ENCODE measurements at regions not wholly inside any gene's neighbourhood (a gene's known extent, or its start where the extent isn't known, plus 50 kb on each side); places are given as distances from the start of the nearest gene placed in this dataset.
"Not testable (repeated sequence)": the region's sequence is repeated elsewhere in the genome, so short reads cannot be mapped to it uniquely, and the experiment has no call there.

DNA sequence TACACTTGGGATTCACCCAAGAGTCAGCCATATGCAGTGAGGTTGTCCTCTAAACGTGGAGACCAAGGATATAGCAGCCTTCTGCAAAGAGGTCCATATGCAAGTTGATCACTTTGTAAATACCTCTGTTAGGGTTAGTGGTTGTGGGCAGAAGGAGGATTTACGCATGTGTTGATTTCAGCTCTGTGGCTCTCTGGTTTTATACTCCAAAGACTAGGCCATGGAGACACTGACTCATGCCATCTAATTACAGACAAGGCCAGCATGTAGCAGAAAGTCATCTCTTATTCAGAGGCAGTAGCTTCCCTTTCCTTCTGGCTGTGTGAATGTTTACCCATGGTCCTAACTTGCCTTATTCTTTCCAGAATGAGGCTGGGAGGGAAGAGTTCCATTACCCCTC is 140.9 kb upstream of the GOLGA6L4 start:
- CTCF ChIA-PET; H3K4me1 Mint-ChIP-seq; H3K27me3 Mint-ChIP-seq (ENCODE audit: low read depth); H3K27ac Mint-ChIP-seq; DNase-seq (ENCODE audit: low spot score); POLR2A ChIA-PET; H3K4me3 Mint-ChIP-seq; H3K36me3 Mint-ChIP-seq; H3K9me3 Mint-ChIP-seq; ATAC-seq: not testable (repeated sequence)

DNA sequence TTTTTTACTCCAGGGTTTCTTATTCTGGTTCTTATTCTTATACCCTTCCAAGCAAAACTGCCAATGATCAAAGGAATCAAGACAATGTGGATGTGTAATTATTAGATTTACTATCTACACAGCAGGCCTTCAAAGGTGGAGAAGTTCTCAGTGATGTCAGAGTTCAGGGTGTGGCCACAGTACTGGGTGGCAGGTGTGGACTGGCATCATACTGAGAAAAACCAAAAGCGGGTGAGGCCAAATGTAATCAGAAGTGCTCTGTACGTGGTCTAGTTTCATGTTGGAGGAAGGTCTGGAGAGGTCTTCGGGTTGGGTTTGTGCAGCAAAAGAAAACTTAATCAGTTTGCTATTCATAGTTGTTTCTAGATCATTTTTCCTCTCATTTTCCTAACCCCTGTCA is 138.5 kb upstream of the GOLGA6L4 start:
- CTCF ChIA-PET; H3K9me3 Mint-ChIP-seq; H3K27me3 Mint-ChIP-seq (ENCODE audit: low read depth); H3K36me3 Mint-ChIP-seq; H3K4me3 Mint-ChIP-seq; DNase-seq (ENCODE audit: low spot score); ATAC-seq; H3K4me1 Mint-ChIP-seq; H3K27ac Mint-ChIP-seq; POLR2A ChIA-PET: not testable (repeated sequence)

DNA sequence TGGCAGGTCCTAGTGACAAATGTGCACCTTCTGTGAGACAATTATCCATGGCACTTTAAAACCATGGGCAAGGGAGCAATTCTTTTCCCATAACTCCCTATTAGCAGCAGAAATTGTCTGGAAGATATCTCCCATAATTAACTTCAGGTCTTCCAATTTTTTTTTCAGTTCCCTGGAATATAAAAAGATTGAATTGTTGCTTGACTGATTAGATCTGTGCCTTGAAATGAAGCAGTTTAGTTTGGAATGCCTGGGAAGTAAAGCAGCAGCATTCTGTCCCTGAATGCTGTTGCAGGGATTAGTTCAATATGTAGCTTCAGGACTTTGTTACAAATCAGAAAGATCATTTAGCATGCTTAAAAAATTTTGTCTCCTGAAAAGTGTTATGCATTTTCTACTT is 137.0 kb upstream of the GOLGA6L4 start:
- DNase-seq (ENCODE audit: low spot score) (no peak), ATAC-seq (no peak)
- H3K27me3 Mint-ChIP-seq (ENCODE audit: low read depth) = peaks cover 5% of the 10 kb centered on the region; the same call in 1 of the 2 replicates
- no peaks in the 10 kb centered on the region for H3K36me3 Mint-ChIP-seq
- H3K4me1 Mint-ChIP-seq = no peaks in the 10 kb centered on the region
- CTCF ChIA-PET = no interaction called here
- no peak overlapping the region for H3K27ac Mint-ChIP-seq
- POLR2A ChIA-PET = no interaction called here
- H3K4me3 Mint-ChIP-seq = no peak overlapping the region
- H3K9me3 Mint-ChIP-seq = no peaks in the 10 kb centered on the region
- TF ChIP-seq ZNF219 (CRISPR knock-in tag; IDR thresholded peaks at IDR 0.05; ENCODE audit: borderline replicate concordance) (no peak), OVOL2 (CRISPR knock-in tag; IDR thresholded peaks at IDR 0.05; ENCODE audit: borderline replicate concordance) (no peak), EMX1 (CRISPR knock-in tag; IDR thresholded peaks at IDR 0.05) (no peak), ELF4 (CRISPR knock-in tag; IDR thresholded peaks at IDR 0.05; ENCODE audit: low read depth) (no peak), MXD4 (CRISPR knock-in tag; IDR thresholded peaks at IDR 0.05; ENCODE audit: borderline replicate concordance) (no peak), NR1H2 (CRISPR knock-in tag; IDR thresholded peaks at IDR 0.05) (no peak), GTF2I (CRISPR knock-in tag; conservative IDR thresholded peaks at IDR 0.05) (no peak), ZNF423 (CRISPR knock-in tag; IDR thresholded peaks at IDR 0.05) (no peak), SOX15 (CRISPR knock-in tag; IDR thresholded peaks at IDR 0.05) (no peak)
- TF ChIP-seq, protein P1, sequence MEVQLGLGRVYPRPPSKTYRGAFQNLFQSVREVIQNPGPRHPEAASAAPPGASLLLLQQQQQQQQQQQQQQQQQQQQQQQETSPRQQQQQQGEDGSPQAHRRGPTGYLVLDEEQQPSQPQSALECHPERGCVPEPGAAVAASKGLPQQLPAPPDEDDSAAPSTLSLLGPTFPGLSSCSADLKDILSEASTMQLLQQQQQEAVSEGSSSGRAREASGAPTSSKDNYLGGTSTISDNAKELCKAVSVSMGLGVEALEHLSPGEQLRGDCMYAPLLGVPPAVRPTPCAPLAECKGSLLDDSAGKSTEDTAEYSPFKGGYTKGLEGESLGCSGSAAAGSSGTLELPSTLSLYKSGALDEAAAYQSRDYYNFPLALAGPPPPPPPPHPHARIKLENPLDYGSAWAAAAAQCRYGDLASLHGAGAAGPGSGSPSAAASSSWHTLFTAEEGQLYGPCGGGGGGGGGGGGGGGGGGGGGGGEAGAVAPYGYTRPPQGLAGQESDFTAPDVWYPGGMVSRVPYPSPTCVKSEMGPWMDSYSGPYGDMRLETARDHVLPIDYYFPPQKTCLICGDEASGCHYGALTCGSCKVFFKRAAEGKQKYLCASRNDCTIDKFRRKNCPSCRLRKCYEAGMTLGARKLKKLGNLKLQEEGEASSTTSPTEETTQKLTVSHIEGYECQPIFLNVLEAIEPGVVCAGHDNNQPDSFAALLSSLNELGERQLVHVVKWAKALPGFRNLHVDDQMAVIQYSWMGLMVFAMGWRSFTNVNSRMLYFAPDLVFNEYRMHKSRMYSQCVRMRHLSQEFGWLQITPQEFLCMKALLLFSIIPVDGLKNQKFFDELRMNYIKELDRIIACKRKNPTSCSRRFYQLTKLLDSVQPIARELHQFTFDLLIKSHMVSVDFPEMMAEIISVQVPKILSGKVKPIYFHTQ (CRISPR knock-in tag; IDR thresholded peaks at IDR 0.05) = no peak
- TF ChIP-seq, protein P2, sequence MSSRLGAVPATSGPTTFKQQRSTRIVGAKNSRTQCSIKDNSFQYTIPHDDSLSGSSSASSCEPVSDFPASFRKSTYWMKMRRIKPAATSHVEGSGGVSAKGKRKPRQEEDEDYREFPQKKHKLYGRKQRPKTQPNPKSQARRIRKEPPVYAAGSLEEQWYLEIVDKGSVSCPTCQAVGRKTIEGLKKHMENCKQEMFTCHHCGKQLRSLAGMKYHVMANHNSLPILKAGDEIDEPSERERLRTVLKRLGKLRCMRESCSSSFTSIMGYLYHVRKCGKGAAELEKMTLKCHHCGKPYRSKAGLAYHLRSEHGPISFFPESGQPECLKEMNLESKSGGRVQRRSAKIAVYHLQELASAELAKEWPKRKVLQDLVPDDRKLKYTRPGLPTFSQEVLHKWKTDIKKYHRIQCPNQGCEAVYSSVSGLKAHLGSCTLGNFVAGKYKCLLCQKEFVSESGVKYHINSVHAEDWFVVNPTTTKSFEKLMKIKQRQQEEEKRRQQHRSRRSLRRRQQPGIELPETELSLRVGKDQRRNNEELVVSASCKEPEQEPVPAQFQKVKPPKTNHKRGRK (CRISPR knock-in tag; IDR thresholded peaks at IDR 0.05; ENCODE audit: borderline replicate concordance) = no peak
- TF ChIP-seq, protein P3, sequence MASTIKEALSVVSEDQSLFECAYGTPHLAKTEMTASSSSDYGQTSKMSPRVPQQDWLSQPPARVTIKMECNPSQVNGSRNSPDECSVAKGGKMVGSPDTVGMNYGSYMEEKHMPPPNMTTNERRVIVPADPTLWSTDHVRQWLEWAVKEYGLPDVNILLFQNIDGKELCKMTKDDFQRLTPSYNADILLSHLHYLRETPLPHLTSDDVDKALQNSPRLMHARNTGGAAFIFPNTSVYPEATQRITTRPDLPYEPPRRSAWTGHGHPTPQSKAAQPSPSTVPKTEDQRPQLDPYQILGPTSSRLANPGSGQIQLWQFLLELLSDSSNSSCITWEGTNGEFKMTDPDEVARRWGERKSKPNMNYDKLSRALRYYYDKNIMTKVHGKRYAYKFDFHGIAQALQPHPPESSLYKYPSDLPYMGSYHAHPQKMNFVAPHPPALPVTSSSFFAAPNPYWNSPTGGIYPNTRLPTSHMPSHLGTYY (CRISPR knock-in tag; IDR thresholded peaks at IDR 0.05) = no peak
- TF ChIP-seq, protein P4, sequence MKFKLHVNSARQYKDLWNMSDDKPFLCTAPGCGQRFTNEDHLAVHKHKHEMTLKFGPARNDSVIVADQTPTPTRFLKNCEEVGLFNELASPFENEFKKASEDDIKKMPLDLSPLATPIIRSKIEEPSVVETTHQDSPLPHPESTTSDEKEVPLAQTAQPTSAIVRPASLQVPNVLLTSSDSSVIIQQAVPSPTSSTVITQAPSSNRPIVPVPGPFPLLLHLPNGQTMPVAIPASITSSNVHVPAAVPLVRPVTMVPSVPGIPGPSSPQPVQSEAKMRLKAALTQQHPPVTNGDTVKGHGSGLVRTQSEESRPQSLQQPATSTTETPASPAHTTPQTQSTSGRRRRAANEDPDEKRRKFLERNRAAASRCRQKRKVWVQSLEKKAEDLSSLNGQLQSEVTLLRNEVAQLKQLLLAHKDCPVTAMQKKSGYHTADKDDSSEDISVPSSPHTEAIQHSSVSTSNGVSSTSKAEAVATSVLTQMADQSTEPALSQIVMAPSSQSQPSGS (CRISPR knock-in tag; IDR thresholded peaks at IDR 0.05; ENCODE audit: borderline replicate concordance, low read depth) = no peak
- TF ChIP-seq, protein P5, sequence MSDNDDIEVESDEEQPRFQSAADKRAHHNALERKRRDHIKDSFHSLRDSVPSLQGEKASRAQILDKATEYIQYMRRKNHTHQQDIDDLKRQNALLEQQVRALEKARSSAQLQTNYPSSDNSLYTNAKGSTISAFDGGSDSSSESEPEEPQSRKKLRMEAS (CRISPR knock-in tag; IDR thresholded peaks at IDR 0.05) = no peak
- TF ChIP-seq, protein P6, sequence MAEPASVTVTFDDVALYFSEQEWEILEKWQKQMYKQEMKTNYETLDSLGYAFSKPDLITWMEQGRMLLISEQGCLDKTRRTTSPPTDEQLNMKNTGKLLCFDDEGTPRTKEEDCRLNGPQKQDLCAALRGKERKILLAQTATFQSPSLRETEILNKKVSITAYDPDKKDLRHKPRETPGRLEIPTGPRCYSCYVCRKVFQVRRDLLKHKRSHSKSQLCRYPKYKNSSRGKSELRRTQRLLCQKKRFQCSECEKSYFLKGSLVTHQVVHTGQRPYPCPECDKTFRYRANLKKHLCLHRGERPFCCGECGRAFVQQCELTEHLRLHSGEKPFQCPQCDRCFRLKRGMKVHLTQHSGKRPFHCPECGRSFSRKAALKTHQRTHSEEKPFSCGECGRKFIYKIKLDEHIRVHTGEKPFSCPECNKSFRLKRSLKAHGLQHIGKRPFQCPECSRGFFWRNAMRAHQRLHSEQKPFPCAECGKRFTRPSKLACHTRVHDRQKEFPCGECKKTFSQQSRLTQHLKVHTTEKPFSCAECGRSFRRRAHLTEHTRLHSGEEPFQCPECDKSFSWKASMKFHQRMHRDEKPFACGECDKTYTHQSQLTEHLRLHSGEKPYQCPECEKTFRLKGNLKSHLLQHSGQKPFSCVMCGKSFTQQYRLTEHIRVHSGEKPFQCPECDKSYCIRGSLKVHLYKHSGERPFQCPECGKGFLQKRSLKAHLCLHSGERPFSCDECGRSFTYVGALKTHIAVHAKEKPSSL (CRISPR knock-in tag; conservative IDR thresholded peaks at IDR 0.05) = no peak
- TF ChIP-seq, protein P7, sequence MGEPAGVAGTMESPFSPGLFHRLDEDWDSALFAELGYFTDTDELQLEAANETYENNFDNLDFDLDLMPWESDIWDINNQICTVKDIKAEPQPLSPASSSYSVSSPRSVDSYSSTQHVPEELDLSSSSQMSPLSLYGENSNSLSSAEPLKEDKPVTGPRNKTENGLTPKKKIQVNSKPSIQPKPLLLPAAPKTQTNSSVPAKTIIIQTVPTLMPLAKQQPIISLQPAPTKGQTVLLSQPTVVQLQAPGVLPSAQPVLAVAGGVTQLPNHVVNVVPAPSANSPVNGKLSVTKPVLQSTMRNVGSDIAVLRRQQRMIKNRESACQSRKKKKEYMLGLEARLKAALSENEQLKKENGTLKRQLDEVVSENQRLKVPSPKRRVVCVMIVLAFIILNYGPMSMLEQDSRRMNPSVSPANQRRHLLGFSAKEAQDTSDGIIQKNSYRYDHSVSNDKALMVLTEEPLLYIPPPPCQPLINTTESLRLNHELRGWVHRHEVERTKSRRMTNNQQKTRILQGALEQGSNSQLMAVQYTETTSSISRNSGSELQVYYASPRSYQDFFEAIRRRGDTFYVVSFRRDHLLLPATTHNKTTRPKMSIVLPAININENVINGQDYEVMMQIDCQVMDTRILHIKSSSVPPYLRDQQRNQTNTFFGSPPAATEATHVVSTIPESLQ (CRISPR knock-in tag; IDR thresholded peaks at IDR 0.05) = no peak
- TF ChIP-seq, protein P8, sequence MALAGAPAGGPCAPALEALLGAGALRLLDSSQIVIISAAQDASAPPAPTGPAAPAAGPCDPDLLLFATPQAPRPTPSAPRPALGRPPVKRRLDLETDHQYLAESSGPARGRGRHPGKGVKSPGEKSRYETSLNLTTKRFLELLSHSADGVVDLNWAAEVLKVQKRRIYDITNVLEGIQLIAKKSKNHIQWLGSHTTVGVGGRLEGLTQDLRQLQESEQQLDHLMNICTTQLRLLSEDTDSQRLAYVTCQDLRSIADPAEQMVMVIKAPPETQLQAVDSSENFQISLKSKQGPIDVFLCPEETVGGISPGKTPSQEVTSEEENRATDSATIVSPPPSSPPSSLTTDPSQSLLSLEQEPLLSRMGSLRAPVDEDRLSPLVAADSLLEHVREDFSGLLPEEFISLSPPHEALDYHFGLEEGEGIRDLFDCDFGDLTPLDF (CRISPR knock-in tag; IDR thresholded peaks at IDR 0.05) = no peak
- TF ChIP-seq, protein P9, sequence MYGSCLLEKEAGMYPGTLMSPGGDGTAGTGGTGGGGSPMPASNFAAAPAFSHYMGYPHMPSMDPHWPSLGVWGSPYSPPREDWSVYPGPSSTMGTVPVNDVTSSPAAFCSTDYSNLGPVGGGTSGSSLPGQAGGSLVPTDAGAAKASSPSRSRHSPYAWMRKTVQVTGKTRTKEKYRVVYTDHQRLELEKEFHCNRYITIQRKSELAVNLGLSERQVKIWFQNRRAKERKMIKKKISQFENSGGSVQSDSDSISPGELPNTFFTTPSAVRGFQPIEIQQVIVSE (CRISPR knock-in tag; IDR thresholded peaks at IDR 0.05; ENCODE audit: borderline replicate concordance) = no peak
